ENCODE measurements at regions not wholly inside any gene's neighbourhood (a gene's known extent, or its start where the extent isn't known, plus 50 kb on each side); places are given as distances from the start of the nearest gene placed in this dataset.

GRCh38 chr2:199019898-199020507, 437.7 kb downstream of the SATB2 start:
- no peak for DNase-seq

GRCh38 chr2:199018826-199019225, 438.9 kb downstream of the SATB2 start:
- DNase-seq, result no peak

GRCh38 chr2:199015072-199015471, 442.7 kb downstream of the SATB2 start:
- DNase-seq, result no peak

- DNase-seq, result no peak
Measured at GRCh38 chr2:199014226-199014625, 443.5 kb downstream of the SATB2 start.

- no peak for DNase-seq
Measured at GRCh38 chr2:199011908-199012307, 445.8 kb downstream of the SATB2 start.

GRCh38 chr2:198994678-198995077, 463.1 kb downstream of the SATB2 start:
- DNase-seq, result no peak

- no peak for DNase-seq
Measured at GRCh38 chr2:198991431-198991830, 466.3 kb downstream of the SATB2 start.

GRCh38 chr2:198975779-198976178, 482.0 kb downstream of the SATB2 start:
- no peak for DNase-seq

GRCh38 chr2:198973785-198974184, 484.0 kb downstream of the SATB2 start:
- no peak for DNase-seq

GRCh38 chr2:198973181-198973580, 484.6 kb downstream of the SATB2 start:
- peak; percentile 59 for DNase-seq

GRCh38 chr2:198968545-198968944, 489.2 kb downstream of the SATB2 start:
- DNase-seq, result no peak

GRCh38 chr2:198966269-198966668, 491.5 kb downstream of the SATB2 start:
- DNase-seq, result no peak

- no peak for DNase-seq
Measured at GRCh38 chr2:198961547-198961946, 496.2 kb downstream of the SATB2 start.

- no peak for DNase-seq
Measured at GRCh38 chr2:198957181-198957580, 500.6 kb downstream of the SATB2 start.

GRCh38 chr2:198953328-198953727, 504.4 kb downstream of the SATB2 start:
- no peak for DNase-seq

GRCh38 chr2:198950803-198951202, 506.9 kb downstream of the SATB2 start:
- DNase-seq, result no peak

GRCh38 chr2:198945496-198945895, 512.2 kb downstream of the SATB2 start:
- DNase-seq, result no peak

GRCh38 chr2:198930170-198930569, 527.6 kb downstream of the SATB2 start:
- no peak for DNase-seq

GRCh38 chr2:198928026-198928425, 529.7 kb downstream of the SATB2 start:
- DNase-seq, result no peak

- DNase-seq, result no peak
Measured at GRCh38 chr2:198917926-198918720, 539.6 kb downstream of the SATB2 start.

GRCh38 chr2:198917275-198917674, 540.5 kb downstream of the SATB2 start:
- no peak for DNase-seq

GRCh38 chr2:198916548-198917080, 541.1 kb downstream of the SATB2 start:
- DNase-seq, result no peak

- DNase-seq, result no peak
Measured at GRCh38 chr2:198913394-198914152, 544.2 kb downstream of the SATB2 start.

All from islet precursor cell (in vitro differentiated cells).